ENCODE measurements at regions not wholly inside any gene's neighbourhood (a gene's known extent, or its start where the extent isn't known, plus 50 kb on each side); places are given as distances from the start of the nearest gene placed in this dataset.
A peak's percentile ranks its signal among the peaks of the same experiment; 100 is the strongest.
"Not testable (repeated sequence)": the region's sequence is repeated elsewhere in the genome, so short reads cannot be mapped to it uniquely, and the experiment has no call there.

- DNase-seq (ENCODE audit: low read depth in 2 of 3, low spot score in 2 of 3) = no peak
These were observed 93.7 kb downstream of the MRM1 start for GRCh38 chr17:36695082-36695481.

GRCh38 chr17:36695710-36696109 is 94.3 kb downstream of the MRM1 start:
- DNase-seq (ENCODE audit: low read depth in 2 of 3, low spot score in 2 of 3) = not testable (repeated sequence)

- DNase-seq (ENCODE audit: low read depth in 2 of 3, low spot score in 2 of 3) = no peak
These were observed 95.4 kb downstream of the MRM1 start for GRCh38 chr17:36696805-36697204.

GRCh38 chr17:36697903-36698530 is 96.6 kb downstream of the MRM1 start:
- no peak for DNase-seq (ENCODE audit: low read depth in 2 of 3, low spot score in 2 of 3)

GRCh38 chr17:36701429-36702099 is 100.2 kb downstream of the MRM1 start:
- DNase-seq (ENCODE audit: low read depth in 2 of 3, low spot score in 2 of 3) = no peak

GRCh38 chr17:36702636-36703035 is 101.3 kb downstream of the MRM1 start:
- no peak for DNase-seq (ENCODE audit: low read depth in 2 of 3, low spot score in 2 of 3)

- no peak for DNase-seq (ENCODE audit: low read depth in 2 of 3, low spot score in 2 of 3)
These were observed 102.5 kb downstream of the MRM1 start for GRCh38 chr17:36703860-36704266.

- no peak for DNase-seq (ENCODE audit: low read depth in 2 of 3, low spot score in 2 of 3)
These were observed 104.0 kb downstream of the MRM1 start for GRCh38 chr17:36705283-36705795.

GRCh38 chr17:36705874-36706731 is 104.7 kb downstream of the MRM1 start:
- DNase-seq (ENCODE audit: low read depth in 2 of 3, low spot score in 2 of 3) = no peak

GRCh38 chr17:36707904-36708303 is 106.5 kb downstream of the MRM1 start:
- DNase-seq (ENCODE audit: low read depth in 2 of 3, low spot score in 2 of 3) = no peak

- no peak for DNase-seq (ENCODE audit: low read depth in 2 of 3, low spot score in 2 of 3)
These were observed 113.4 kb downstream of the MRM1 start for GRCh38 chr17:36714789-36715188.

- DNase-seq (ENCODE audit: low read depth in 2 of 3, low spot score in 2 of 3) = no peak
These were observed 114.6 kb downstream of the MRM1 start for GRCh38 chr17:36715951-36716350.

- no peak for DNase-seq (ENCODE audit: low read depth in 2 of 3, low spot score in 2 of 3)
These were observed 115.7 kb downstream of the MRM1 start for GRCh38 chr17:36717088-36717487.

- no peak for DNase-seq (ENCODE audit: low read depth in 2 of 3, low spot score in 2 of 3)
These were observed 118.7 kb downstream of the MRM1 start for GRCh38 chr17:36720131-36720530.

GRCh38 chr17:36721560-36722120 is 120.3 kb downstream of the MRM1 start:
- no peak for DNase-seq (ENCODE audit: low read depth in 2 of 3, low spot score in 2 of 3)

GRCh38 chr17:36722121-36722902 is 120.9 kb downstream of the MRM1 start:
- DNase-seq (ENCODE audit: low read depth in 2 of 3, low spot score in 2 of 3) = peak; percentile 48 to 71 (median 67)

- no peak for DNase-seq (ENCODE audit: low read depth in 2 of 3, low spot score in 2 of 3)
These were observed 121.5 kb downstream of the MRM1 start for GRCh38 chr17:36722903-36723263.

- DNase-seq (ENCODE audit: low read depth in 2 of 3, low spot score in 2 of 3) = no peak
These were observed 122.2 kb downstream of the MRM1 start for GRCh38 chr17:36723459-36724025.

- no peak for DNase-seq (ENCODE audit: low read depth in 2 of 3, low spot score in 2 of 3)
These were observed 124.8 kb downstream of the MRM1 start for GRCh38 chr17:36726199-36726598.

GRCh38 chr17:36727052-36727451 is 125.7 kb downstream of the MRM1 start:
- DNase-seq (ENCODE audit: low read depth in 2 of 3, low spot score in 2 of 3) = no peak

Measured in activated CD8-positive, alpha-beta memory T cell treated with anti-CD3 and anti-CD28 coated beads for 48 hours (primary cell).